GM12864 (cell line): ENCODE measurements at regions not wholly inside any gene's neighbourhood (a gene's known extent, or its start where the extent isn't known, plus 50 kb on each side); places are given as distances from the start of the nearest gene placed in this dataset.

Experiments
- DNase-seq: peaks from one replicate; pipeline ENCODE4 v3.0.0-alpha.2; 2011; ENCODE audit warnings: low read depth
- H3K4me3 ChIP-seq: 2 replicates; pipeline ENCODE4 v1.5.1; 2011; ENCODE audit warnings: mild to moderate bottlenecking, low read depth, low read length, control low read depth
- TF ChIP-seq, protein P1 (sequence below): IDR thresholded peaks from 2 replicates; pipeline ENCODE4 v1.5.1; 2011; ENCODE audit warnings: low read depth, mild to moderate bottlenecking, moderate library complexity, low read length, control low read depth, inconsistent platforms; ENCODE audit errors: missing control alignments

DNA sequence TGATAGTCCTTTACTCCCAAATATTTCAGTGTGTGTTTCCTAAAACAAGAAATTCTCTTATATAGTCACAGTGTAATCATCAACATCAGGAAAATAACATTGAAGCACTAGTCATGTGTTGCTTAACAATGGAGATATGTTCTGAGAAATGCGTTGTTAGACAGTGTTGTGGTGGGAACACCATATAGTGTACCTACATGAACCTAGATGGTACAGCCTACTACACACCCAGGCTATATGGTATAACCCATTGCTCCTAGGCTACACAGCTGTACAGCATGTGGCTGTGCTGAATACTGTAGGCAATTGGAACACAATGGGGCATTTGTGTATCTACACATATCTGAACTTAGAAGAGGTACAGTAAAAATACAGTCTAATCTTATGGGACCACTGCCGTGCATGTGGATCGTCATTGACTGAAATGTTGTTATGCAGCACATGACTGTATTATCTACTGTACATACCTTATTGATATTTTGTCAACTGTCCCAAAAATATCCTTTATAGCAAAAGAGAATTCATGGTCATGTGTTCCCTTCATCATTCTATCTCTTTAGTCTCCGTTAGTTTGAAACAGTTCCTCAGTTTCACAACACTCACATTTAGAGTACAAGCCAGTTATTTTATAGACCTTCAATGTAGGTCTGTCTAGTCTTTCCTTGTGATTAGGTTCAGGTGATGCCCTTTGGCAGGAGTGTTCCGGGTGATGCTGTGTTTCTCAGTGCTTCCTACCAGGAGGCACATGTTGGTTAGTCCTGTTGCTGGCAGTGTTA is 109.7 kb downstream of the SLC25A47 start:
- TF ChIP-seq, protein P1, sequence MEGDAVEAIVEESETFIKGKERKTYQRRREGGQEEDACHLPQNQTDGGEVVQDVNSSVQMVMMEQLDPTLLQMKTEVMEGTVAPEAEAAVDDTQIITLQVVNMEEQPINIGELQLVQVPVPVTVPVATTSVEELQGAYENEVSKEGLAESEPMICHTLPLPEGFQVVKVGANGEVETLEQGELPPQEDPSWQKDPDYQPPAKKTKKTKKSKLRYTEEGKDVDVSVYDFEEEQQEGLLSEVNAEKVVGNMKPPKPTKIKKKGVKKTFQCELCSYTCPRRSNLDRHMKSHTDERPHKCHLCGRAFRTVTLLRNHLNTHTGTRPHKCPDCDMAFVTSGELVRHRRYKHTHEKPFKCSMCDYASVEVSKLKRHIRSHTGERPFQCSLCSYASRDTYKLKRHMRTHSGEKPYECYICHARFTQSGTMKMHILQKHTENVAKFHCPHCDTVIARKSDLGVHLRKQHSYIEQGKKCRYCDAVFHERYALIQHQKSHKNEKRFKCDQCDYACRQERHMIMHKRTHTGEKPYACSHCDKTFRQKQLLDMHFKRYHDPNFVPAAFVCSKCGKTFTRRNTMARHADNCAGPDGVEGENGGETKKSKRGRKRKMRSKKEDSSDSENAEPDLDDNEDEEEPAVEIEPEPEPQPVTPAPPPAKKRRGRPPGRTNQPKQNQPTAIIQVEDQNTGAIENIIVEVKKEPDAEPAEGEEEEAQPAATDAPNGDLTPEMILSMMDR: no peak
- DNase-seq: no peak
- no peak overlapping the region for H3K4me3 ChIP-seq

DNA sequence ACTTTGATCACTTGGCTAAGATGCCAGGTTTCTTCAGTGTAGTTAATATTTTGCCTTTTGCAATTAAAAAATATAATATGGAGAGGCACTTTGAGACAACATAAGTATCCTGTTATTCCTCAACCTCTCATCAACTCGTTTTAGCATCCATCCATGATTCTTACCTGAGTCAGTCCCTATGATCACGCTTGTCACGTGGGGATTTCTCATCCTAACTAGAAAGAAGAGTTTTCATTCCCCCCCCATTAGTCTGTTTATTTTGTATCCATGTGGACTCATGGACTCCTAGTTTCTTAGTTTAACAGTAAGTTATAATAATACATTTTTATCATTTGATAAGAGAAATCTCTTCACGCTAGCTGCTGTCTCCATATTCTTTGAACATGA is 110.3 kb downstream of the SLC25A47 start:
- no peak overlapping the region for H3K4me3 ChIP-seq
- TF ChIP-seq, protein P1: no peak
- no peak for DNase-seq

DNA sequence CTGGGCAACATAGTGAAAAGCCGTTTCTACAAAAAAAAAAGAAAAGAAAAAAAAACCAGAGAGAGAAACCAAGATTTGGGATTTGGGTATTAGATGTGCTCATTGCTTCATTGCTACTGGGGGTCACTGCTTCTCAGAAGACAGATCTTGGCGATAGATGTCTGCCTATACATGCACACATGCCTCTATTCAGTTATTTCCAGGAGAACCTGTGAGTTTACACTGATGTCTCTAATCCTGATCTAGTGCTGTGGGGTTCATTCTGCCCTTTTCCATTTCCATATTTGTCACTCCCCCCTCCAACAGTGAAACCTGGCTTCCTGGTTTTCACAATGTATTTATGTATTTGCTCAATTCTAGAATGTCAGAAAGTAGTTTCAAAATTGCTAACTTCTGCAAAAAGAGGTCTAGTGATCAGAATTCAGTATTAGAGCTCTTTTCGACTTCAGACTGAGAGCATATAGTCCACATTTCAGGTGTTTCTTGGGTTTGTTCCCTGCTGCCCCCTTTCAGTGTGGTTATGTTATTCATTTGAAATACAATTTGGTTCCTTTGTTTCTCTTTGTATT is 111.0 kb downstream of the SLC25A47 start:
- DNase-seq: no peak
- H3K4me3 ChIP-seq: no peak overlapping the region
- TF ChIP-seq, protein P1: no peak

DNA sequence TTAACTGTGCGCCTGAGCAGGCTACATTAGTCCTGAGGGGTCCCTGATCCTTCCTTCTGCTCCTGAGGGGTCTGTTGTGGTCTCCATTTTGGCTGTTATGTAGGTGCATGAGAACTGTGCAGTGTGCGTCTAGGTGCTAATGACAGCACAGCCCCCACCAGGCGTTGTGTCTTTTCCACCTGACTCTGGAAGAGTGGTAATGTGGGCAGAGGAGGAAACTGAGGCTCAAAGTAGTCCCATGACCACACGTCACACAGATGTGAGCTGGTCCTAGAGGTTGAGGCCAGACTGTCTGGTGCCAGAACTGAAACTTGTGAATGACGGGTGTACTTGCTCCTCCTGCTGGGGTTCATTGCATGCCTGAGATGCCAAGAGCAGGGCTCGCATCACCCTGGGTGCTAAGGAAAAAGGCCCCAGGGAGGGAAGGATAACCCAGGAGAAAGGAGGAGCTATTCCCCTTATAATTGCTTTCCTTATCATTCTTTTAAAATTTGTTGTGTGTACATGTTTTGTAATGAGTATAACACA is 111.8 kb downstream of the SLC25A47 start:
- no peak overlapping the region for H3K4me3 ChIP-seq
- DNase-seq: no peak
- TF ChIP-seq, protein P1: no peak

DNA sequence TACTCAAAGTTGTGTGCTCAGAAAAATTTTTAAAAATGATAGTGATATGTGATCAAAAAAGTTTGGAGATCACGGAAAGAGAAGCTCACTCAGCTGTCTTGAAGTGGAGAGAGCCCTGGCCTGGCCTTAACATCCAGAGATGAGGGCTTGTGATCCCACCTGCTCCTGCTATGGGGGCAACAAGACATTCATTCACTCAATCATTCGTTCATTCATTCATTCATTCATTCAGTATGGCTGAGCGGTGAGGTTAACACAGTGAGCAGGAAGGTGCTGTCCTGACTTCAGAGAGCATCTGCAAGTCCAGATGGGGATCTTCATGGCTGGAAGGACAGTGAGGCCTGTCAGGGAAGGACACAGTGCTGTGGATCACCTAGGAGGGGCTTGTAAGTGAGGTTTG is 112.3 kb downstream of the SLC25A47 start:
- TF ChIP-seq, protein P1: no peak
- H3K4me3 ChIP-seq: no peak overlapping the region
- no peak for DNase-seq

DNA sequence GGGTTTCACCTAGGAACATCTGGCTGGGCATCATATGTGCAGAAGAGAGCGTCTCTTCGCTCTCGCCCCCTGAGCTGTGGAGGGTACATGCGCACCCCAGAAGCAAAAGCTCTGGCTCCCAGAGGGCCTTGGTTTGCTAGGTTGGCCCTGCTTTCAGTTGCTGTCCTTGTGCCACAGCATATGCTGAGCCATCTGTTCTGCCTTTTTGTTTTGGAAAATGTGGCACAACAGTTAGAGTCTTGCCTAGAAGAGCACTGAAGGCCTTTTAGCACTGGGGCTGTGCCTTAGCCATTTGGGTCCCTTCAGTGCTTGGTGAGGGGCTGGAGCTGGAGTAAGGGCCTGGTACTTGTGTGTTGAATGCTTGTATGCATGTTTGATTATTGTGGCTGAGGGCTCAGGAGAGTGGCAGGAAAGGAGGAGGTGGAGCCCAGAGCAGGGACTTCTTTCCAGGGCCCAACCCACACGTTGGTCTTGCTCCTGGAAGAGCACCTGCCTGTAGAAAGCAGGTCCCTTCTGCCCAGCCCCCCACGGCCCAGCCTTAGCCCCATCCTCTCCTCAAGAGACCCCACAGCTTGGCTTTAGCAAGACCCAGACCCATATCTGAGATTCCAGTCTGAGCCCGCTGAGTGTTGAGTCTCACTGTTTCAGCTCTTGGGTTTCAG is 113.7 kb downstream of the SLC25A47 start:
- no peak for DNase-seq
- TF ChIP-seq, protein P1: no peak

More for the DNA sequence above, 113.7 kb downstream of the SLC25A47 start:
- no peak overlapping the region for H3K4me3 ChIP-seq
